ENCODE measurements at regions not wholly inside any gene's neighbourhood (a gene's known extent, or its start where the extent isn't known, plus 50 kb on each side); places are given as distances from the start of the nearest gene placed in this dataset.

GRCh38 chr13:97559030-97559429, 125.1 kb downstream of the RAP2A start:
- no peaks in the 10 kb centered on the region for H3K27me3 ChIP-seq
- no peak for TF ChIP-seq EP300 (IDR thresholded peaks at IDR 0.05)
- TF ChIP-seq CTCF (IDR thresholded peaks at IDR 0.05) = no peak
- no peak for TF ChIP-seq POLR2A (IDR thresholded peaks at IDR 0.05)
- H3K9me3 ChIP-seq = no peaks in the 10 kb centered on the region
- no peak overlapping the region for H3K27ac ChIP-seq
- H3K36me3 ChIP-seq = no peaks in the 10 kb centered on the region
- DNase-seq (ENCODE audit: low spot score in 2 of 2) = no peak
- no peak overlapping the region for H3K4me3 ChIP-seq
- WGBS, 2 donors = 64 to 69% methylated on average over 2 of the region's 2 CpGs
- no peaks in the 10 kb centered on the region for H3K4me1 ChIP-seq

- 92 to 96% methylated on average over 3 of the region's 3 CpGs for WGBS, 2 donors
- H3K9me3 ChIP-seq = no peaks in the 10 kb centered on the region
Observed at GRCh38 chr13:97559981-97560380, 126.0 kb downstream of the RAP2A start.

GRCh38 chr13:97561182-97561581, 127.2 kb downstream of the RAP2A start:
- Histone ChIP-seq H3K4me3 (no peak overlapping the region), H3K36me3 (no peaks in the 10 kb centered on the region), H3K9me3 (no peaks in the 10 kb centered on the region), H3K4me1 (no peaks in the 10 kb centered on the region), H3K27me3 (no peaks in the 10 kb centered on the region), H3K27ac (no peak overlapping the region)
- DNase-seq (ENCODE audit: low spot score in 2 of 2) = no peak
- TF ChIP-seq POLR2A (IDR thresholded peaks at IDR 0.05) = no peak
- TF ChIP-seq EP300 (IDR thresholded peaks at IDR 0.05) = no peak
- no peak for TF ChIP-seq CTCF (IDR thresholded peaks at IDR 0.05)
- WGBS, 2 donors = 62 to 65% methylated on average over 1 of the region's 1 CpG

More at GRCh38 chr13:97559981-97560380, 126.0 kb downstream of the RAP2A start:
- DNase-seq (ENCODE audit: low spot score in 2 of 2) = no peak
- Histone ChIP-seq H3K27ac (no peak overlapping the region), H3K36me3 (no peaks in the 10 kb centered on the region), H3K4me1 (no peaks in the 10 kb centered on the region), H3K4me3 (no peak overlapping the region), H3K27me3 (no peaks in the 10 kb centered on the region)
- TF ChIP-seq POLR2A (IDR thresholded peaks at IDR 0.05) = no peak
- no peak for TF ChIP-seq EP300 (IDR thresholded peaks at IDR 0.05)
- no peak for TF ChIP-seq CTCF (IDR thresholded peaks at IDR 0.05)

GRCh38 chr13:97562962-97563361, 129.0 kb downstream of the RAP2A start:
- no peaks in the 10 kb centered on the region for H3K9me3 ChIP-seq
- no peak for TF ChIP-seq EP300 (IDR thresholded peaks at IDR 0.05)
- TF ChIP-seq CTCF (IDR thresholded peaks at IDR 0.05) = no peak
- TF ChIP-seq POLR2A (IDR thresholded peaks at IDR 0.05) = no peak
- WGBS, 2 donors = 83% methylated on average over 1 of the region's 1 CpG
- no peaks in the 10 kb centered on the region for H3K36me3 ChIP-seq
- H3K4me3 ChIP-seq = no peak overlapping the region
- no peaks in the 10 kb centered on the region for H3K27me3 ChIP-seq
- DNase-seq (ENCODE audit: low spot score in 2 of 2) = no peak
- H3K27ac ChIP-seq = no peak overlapping the region
- peaks cover 0 to 9% (median 0%) of the 10 kb centered on the region in 4 donors for H3K4me1 ChIP-seq

GRCh38 chr13:97564956-97565355, 131.0 kb downstream of the RAP2A start:
- Histone ChIP-seq H3K36me3 (no peaks in the 10 kb centered on the region), H3K27me3 (no peaks in the 10 kb centered on the region), H3K4me3 (no peak overlapping the region), H3K9me3 (no peaks in the 10 kb centered on the region), H3K27ac (no peak overlapping the region), H3K4me1 (peaks cover 0 to 27% (median 0%) of the 10 kb centered on the region in 4 donors)
- TF ChIP-seq EP300 (IDR thresholded peaks at IDR 0.05) = no peak
- no peak for TF ChIP-seq CTCF (IDR thresholded peaks at IDR 0.05)
- TF ChIP-seq POLR2A (IDR thresholded peaks at IDR 0.05) = no peak
- 55 to 57% methylated on average over 5 of the region's 5 CpGs for WGBS, 2 donors
- DNase-seq (ENCODE audit: low spot score in 2 of 2) = no peak
